ENCODE measurements at regions not wholly inside any gene's neighbourhood (a gene's known extent, or its start where the extent isn't known, plus 50 kb on each side); places are given as distances from the start of the nearest gene placed in this dataset.

DNA sequence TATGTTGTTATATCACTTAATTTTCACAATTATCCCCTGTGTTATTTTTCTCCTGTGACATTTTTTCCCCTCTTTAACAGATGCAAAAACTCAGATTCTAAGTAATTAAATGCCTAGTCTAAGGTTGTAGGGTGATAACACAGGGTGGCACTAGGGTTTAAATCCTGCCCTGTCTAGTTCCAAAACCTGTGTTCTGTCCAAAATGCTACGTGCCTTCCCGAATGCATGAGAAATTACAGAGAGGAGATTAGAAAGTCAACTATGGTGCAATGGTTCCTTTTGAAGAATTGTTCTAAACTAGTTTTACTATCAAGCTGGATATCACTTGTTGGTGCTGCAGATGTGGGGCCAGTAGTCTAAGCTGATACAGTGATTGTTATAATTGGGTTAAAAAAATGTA is 108.0 kb downstream of the DIPK2A start:
- no peak for DNase-seq

DNA sequence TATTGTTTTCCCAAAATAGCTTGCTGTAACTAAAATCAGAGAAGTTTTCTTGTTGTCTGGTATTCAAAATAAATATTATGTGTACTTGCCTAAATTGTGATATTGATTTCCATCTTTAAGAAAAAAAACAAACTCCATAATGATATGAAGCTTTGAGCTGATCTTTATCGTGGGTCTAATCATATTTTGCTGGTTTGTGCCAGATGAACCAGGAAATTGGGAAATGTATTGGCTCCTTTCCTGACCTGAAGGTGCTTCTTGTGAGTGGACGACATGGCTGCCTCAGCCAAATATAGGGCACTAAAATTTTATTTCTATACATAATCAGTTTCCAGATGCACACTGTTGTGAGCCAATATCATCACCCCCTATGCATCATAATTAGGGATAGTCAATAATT is 113.3 kb downstream of the DIPK2A start:
- DNase-seq = no peak

DNA sequence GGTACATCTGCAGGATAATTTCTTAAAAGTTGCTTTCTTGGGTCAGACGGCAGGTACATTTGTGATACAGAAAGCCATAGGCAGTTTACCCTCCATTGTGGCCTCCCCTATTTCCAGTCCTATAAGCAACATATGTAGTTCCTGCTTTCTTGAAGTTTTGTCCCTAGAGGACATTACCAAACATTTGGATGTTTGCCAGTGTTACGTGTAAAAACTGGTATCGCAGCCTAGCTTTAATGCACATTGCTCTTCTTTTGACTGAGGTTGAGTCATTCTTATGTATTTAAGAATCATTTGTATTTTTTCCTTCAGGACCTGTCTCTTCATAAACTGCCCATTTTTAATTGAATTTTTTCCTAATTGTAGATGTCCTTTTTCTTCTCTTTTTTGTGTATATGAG is 114.3 kb downstream of the DIPK2A start:
- no peak for DNase-seq

DNA sequence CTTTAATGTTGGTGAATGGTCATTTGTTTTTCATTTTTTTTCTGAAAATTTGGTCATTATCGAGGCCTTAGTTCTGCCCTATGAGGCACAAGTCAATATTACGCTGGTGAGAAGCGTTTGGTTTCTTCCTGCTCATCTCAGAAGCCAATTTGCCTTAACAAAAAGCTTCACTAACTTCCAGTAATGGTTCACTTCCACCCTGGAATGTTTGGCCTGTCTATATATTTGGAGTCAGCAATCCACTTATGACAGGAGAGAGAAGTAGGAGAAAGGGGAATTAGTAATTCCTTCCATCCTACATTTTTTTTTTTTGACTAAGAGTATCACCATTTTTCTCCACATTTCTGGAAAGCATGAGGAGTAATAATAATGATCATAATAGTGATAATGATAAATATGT is 124.4 kb downstream of the DIPK2A start:
- DNase-seq = no peak

DNA sequence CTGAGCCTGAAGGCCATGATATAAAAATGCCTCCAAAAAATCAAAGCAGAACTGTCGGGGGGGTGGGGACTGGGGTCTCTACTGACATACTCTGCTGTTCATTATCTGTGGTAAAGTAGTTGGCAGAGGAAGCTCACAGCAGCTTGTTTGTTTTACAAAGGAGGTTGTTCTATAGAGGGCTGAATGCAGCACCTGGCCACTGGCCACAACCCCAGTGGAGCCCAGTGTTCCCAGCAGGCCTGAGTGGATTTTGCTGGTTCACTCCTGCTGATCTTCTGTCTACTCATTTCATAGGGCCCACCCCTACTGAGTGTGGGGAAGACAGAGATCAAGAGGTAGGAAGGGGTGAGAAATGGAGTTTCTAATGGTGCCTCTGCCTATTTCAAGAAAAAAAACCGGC is 125.5 kb downstream of the DIPK2A start:
- DNase-seq = peak; percentile 62

DNA sequence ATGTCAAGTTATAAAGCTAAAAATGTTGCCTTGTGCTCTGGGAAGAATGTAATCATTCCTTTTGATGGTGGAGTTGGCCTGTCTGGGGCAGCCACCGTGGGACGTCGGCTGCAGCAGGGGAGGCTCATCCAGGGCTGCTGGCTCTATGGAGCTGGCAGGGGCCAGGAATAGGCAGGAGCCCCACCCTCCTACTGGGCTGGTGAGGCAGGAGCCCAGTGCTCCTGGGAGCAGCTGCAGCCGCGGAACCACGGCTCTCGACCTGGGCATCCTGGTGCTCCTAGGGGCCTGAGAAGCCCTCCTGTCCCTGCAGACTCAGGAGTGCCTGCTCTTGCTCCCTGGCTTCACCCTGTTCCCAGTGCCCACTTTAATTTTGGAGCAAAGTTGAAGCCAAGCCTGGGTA is 127.1 kb downstream of the DIPK2A start:
- DNase-seq = no peak

DNA sequence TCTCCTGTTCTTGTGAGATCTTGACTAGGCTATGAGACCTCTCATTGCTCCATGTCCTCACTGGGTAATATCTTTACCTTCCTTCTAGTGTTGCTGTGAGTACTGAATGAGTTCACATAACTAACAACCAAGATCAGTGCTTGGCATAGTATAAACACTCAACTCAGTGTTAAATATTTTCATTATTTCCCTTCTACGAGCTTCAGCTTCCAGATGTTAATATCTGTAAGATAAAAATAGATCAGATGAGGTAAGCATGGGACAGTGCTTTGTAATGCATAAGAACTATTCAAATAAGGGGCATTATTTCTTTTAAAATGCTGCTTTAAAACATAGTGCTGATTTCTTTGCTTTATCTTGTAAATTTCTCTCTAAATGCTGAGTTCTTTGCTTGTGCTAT is 130.8 kb downstream of the DIPK2A start:
- DNase-seq = no peak

DNA sequence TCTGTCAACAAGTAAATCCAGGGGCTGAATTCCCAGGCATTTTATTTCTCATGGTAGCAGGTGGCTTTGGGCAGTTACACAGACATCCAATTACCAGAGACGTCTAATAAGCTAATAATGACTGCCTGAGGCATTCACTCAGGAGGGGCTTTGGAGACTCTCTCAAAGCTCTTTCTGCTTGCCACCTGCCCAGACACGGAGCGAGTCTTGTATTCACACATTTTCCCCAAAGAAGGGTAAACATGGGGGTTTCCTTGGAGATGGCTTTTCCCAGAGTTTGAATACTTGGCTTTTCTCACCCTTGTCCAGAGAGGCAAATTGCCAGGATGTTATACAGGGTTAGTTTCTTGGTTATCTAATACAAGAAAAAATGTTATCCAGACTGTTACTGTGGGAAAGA is 132.6 kb downstream of the DIPK2A start:
- DNase-seq = peak; percentile 21

DNA sequence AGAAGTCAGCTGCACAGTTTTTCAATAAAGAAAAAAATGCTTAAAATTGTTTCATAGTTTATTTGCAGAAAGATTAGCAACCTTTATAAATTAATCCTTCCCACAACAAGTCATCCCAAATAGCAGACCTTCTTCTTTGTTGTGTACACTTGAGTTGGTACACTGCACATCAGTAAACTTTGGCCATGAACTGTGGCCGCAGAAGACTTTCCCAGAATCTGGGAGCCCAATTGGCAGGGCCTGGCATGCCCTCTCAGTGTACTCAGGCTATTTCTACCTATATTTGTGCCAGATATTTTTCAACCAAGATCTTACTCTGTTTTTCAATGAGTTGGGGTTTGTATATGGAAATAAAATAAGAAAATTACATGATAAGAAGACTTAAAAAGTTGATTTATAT is 133.1 kb downstream of the DIPK2A start:
- DNase-seq = no peak

DNA sequence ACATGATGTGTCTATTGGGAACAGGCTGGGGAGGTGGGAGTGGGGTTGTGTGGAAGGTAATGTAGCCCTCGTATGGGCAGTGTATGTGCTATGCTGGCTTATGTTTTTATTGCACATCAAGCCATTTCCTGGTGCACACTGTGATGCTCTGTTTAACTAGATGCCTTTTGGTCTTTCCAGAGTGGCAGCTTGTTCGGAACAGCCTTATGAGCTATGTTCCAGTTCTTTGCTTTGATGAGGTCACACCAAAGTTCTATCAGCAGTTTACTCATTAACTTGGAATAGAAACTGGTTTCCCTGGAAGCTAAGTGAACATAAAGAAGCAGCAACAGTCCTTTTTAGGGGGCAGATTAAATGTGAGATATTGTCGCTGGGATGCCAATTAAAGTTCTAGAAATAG is 133.9 kb downstream of the DIPK2A start:
- DNase-seq = no peak

DNA sequence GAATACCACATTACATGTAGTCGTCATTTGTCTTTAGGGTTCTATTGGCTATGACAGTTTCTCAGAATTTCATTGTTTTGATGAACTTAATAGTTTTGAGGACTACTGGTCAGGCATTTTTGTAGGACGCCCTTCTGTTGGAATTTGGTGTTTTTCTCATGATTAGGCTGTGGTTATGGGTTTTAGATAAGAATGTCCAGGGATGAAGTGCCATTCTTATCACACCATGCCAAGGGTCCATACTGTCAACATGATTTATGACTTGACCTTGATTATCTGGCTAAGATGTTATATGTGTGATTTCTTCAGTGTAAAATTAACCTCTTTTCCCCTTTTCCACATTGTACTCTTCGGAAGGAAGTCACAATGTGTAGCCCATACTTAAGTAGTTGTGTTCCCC is 135.3 kb downstream of the DIPK2A start:
- no peak for DNase-seq

DNA sequence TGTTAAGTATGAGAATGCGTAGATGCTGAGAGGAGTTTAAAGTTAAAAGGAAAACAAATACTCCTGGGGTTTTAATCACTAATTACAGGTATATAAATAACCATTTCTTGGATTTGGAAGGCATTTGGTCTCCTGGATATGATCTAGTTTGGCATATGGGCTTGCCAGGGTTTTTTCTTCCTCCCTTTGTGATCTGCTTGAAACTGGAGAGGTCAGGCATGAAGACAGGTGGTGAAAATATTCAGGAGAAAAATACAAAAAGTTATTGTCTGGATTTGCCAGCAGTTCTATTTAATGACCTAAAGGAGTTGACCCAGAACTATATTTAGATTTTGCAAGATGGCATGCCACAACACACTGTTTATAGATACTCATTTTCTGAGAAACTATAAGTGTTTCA is 136.3 kb downstream of the DIPK2A start:
- peak; percentile 66 for DNase-seq

DNA sequence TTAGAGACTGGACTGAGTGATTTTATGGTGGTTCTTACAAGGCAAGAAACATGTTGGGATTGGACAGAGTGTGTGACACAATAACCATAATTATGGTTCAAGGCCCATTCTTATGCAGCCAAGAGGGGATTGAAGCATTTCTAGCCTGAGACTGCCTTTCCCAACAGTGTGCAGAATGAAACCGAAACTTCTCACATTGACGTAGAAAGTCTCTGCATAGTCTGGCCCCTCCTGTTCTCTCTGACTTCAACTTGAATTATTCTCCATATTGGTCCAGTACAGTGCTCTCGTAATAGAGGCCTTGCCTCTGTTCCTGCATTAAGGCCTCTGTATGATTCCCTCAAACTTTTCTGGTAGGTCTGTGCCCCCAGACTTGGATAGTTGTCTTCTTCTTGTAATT is 138.3 kb downstream of the DIPK2A start:
- DNase-seq = no peak

DNA sequence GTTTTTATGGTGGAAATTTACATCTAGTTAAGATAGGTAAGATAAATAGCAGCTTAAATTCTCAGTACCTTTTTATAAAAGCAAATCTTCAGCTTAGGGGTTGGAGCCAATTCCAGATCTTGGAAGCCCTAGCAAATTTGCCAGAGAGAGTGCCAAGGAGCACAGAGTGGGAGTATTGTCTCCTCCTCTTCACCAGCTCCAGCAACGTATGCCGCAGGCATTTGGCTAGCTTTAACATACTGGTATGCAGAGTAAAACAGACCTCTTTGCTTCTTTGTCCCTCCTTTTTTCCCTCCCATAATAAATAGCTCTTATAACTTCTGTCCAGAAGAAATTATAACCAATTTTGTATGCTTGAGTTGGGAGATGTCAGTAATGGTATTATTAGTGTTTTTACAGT is 140.4 kb downstream of the DIPK2A start:
- no peak for DNase-seq

DNA sequence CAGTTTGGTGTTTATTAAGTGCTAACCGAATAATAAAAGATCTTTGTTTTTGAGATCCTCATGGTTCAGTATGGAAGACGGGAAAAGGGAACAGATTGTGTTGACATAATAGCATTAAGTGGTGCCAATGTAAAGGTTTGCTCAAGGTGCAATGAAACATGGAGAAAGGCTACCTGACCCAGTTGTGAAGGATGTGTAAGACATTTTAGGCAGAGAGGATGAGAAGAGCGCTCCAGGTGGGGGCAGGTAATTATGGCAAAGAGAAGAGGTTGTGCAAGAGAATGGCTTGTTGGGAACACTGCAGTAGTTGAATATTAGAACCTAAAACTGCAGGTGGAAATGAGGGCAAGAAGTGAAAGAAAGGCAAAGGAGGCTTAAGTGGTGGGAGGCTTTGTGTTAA is 140.8 kb downstream of the DIPK2A start:
- no peak for DNase-seq

DNA sequence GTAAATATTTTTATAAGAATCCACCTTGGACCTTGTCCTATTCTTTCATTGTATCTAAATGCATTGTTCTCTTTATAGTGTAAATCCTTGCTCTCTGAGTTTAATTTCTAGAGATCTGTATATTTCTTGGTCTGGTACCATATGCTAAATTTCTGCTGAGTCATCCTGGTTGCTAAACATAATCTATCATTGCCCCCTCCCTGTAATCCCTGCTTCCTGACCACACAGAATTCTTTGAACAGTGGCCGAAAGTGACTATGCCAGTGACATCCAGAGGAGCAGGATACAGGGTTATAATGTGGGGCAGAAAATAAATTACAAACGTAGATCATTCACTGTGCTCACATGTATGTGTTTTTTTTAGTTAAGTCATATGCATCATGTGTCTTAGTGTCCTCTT is 143.1 kb downstream of the DIPK2A start:
- DNase-seq = no peak

DNA sequence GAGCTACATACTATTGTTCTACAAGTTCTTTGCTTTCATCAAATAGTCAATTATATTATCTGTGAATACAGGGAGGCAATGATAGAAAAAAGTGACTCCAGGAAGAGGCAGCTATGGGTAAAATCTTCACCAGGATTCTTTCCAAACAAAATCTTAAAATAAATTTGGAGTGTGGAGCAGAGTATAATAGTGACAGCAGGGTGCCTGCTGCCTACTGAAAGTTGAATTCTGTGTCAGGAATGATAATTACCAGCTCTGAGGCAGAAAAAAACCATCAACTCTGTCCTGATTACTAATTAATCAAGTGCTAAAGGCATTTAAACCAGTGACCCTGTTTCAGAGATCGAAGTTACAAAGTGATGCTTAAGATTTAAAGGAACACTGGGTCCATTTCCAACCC is 148.0 kb downstream of the DIPK2A start:
- DNase-seq = no peak

DNA sequence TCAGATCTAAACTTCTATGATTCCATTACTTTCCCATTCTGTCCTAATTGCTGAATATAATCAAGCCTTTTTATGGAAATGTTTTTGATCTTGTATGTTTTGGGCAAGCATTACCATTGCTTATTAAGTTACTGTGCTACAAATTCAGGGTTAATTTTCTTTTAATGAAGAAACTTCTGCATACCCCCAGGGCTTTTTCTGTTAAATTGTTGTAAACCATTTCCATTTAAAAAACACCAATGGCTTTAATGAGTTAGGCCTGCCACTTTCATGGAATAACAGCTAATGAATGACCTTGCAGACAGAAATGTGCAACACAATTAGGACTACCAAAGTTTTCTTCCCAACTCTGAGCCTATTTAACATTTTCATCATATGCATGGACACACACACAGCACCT is 150.0 kb downstream of the DIPK2A start:
- no peak for DNase-seq

DNA sequence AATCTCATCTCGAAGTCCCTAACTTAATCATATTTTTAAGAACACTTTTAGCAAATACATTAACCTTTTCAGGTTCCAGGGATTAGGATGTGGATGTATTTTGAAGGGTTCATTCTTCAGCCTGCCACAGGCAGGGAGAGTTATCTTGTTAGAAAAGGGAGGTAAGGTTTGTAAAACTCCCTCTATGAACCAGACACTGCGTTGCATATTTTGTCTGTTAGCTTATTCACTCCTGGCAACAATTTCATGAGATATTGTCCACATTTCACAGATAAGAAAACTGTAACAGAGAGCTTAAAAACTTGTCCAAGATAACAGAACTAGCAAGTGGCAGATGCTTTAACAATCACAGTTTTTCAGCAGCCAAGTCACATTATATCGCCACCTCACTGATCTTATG is 155.4 kb downstream of the DIPK2A start:
- DNase-seq = no peak

DNA sequence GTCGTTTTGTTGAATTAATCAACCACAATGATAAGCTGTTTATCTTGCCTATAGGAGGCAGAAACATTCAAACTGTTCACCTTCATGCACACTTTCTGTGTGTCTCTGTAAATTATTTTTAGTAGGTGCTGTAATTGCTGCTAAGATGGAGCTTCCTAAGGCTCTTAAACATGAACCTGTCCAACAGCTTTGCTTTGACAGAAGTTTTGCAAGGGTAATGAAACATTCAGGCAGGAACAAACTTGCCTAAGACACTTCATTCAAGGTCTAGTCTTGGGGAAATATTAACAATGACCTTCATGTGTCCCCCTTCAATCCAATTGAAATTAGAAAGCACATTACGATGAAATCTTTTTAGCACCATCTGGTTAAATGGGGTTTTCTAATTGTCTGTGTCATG is 156.1 kb downstream of the DIPK2A start:
- DNase-seq = no peak

DNA sequence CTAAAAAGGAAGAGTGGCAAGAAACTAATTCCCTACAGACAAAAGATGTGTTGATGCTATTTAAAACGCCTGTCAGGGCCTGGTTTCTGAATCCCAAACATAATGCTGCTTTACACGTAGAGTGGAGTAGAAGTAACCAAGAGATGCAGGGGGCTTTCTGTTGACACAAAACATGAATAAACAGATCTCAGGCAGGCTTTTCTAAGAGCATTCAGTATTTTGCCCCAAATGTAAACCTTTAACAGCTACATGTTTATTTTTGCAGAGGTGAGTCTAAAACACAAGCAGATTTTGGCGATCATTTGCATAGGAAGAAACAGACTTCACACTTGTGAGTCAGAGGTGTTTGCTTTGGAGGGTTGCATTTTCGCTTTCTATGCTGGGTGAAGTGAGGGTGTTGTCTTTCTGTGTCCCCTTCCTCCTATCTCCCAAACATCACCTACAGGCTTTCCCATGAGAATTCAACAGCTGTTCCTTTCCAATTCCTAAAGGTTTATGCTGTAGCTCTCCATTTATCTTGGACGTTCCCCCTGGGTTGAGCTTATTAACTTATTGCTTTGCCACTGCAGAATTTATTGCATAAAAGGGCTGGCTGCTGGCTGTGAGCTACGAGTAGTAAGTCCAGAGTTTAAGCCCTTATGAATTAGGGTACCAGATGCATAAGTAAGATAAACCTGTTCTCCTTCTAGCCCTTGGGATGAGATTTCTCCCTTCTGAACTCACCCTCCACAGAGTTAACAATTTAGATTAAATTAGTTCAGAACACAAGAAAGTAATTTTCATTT is 156.7 kb downstream of the DIPK2A start:
- DNase-seq = peak; percentile 14

DNA sequence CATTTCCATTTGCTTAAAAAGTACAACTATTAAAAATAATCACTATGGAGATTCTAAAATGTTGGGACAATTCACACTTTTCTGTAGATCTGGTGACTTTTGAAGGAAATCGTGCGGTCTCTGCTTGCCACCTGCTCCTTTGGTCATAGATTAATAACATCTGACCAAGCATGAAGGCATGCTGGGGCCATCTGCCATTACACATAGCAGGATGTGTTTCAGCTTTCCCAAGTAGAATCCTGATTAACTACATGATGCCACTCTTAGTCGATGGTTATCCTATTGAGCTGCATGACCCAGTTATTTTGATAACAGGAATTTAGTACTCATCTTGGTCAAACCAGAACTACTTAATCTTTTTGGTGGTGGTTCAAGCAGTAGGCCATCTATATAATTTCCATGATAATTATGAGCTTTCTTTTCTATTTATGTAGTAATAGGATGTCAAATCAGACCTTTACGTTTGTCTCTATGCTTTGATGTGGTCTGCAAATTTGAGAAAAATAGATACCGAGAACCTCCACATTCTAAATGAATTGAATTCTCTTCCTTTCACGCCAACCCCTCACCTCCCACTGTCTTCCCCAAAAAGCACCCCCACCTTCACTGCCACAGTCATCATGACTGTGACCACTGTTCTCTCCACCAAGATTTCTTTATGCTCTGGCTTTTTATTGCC is 158.1 kb downstream of the DIPK2A start:
- no peak for DNase-seq

DNA sequence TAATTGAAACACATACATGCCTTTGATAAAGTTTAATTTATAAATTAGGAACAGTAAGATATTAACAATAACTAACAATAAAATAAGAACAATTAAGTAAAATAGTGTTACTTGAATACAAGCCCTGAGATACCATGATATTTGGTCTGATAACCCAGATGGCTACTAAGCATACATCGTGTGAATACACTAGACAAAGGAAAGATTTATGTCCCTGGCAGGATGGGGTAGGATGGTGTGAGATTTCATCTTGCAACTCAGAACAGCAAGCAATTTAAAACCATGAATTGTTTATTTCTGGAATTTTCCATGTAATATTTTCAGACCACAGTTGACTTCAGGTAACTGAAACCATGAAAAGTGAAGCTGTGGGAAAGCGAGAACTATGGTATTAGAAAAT is 169.5 kb downstream of the DIPK2A start:
- DNase-seq = no peak

DNA sequence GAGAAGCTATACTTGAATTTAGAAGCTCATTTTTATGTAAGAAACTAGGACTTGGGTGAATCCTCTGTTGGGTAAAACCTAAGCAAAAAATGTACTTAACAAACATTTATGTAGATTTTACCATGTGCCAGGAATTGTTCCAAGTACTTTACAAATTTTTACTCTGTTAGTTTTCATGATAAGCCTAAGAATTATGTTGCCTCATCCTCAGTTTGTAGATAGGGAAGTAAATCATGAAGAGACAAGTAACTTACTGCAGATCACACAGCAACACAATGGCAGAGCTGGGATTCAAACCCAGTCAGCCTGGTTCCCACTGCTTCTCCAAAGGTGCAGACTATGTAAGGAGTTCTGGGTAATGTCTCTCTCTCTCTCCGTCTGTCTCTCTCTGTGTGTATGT is 169.9 kb downstream of the DIPK2A start:
- no peak for DNase-seq

Measured in NCI-H2227 treated with DMSO at 0.1 percent for 48 hours (cell line).